H1 (cell line): ENCODE measurements at regions not wholly inside any gene's neighbourhood (a gene's known extent, or its start where the extent isn't known, plus 50 kb on each side); places are given as distances from the start of the nearest gene placed in this dataset.

Experiments
- CTCF ChIA-PET: fragments of 300-600 bp; sonication (Branson Sonifier 250); formaldehyde crosslinking; loops from one replicate; lab custom pipeline; 2021; ENCODE audit not compliant: partially characterized antibody; lab: Charles Lee
- POLR2A ChIA-PET: fragments of 300-600 bp; sonication (Branson Sonifier 250); formaldehyde crosslinking; loops from one replicate; lab custom pipeline; 2021; ENCODE audit warnings: inconsistent platforms; ENCODE audit not compliant: partially characterized antibody; lab: Charles Lee
- DNase-seq, 2 experiments: peaks; one replicate each; pipeline versions ENCODE4 v3.0.0 to v3.0.0-alpha.2; 2010 to 2022; ENCODE audit warnings: low spot score in 2 of 2, low read depth in 1 of 2, mixed read lengths in 1 of 2
- FAIRE-seq: peaks from 2 replicates; lab custom pipeline; 2011; peaks lifted over from hg19 to GRCh38; lab: Jason Lieb, UNC
- H2AFZ ChIP-seq: 2 replicates; pipeline ENCODE4 v1.8.1; 2012; ENCODE audit warnings: low read length, inconsistent platforms
- H2AK5ac ChIP-seq: 2 replicates; pipeline ENCODE4 v1.6.1; 2013; ENCODE audit warnings: low read depth, low read length
- H2BK120ac ChIP-seq: replicated peaks from 2 replicates; pipeline ENCODE3; 2013; ENCODE audit warnings: low read depth, low read length, inconsistent platforms
- H2BK12ac ChIP-seq: 2 replicates; pipeline ENCODE4 v1.6.1; 2013; ENCODE audit warnings: low read depth, low read length
- H2BK15ac ChIP-seq: 2 replicates; pipeline ENCODE4 v1.6.1; 2013; ENCODE audit warnings: low read length
- H2BK20ac ChIP-seq: 2 replicates; pipeline ENCODE4 v1.6.1; 2013; ENCODE audit warnings: low read length
- H2BK5ac ChIP-seq: 2 replicates; pipeline ENCODE4 v1.6.1; 2013; ENCODE audit warnings: low read depth, low read length
- H3K14ac ChIP-seq: 2 replicates; pipeline ENCODE4 v1.6.1; 2013; ENCODE audit warnings: inconsistent platforms; ENCODE audit not compliant: insufficient read length
- H3K18ac ChIP-seq: 2 replicates; pipeline ENCODE4 v1.6.1; 2013; ENCODE audit warnings: low read length; ENCODE audit errors: extremely low read depth
- H3K23ac ChIP-seq: 2 replicates; pipeline ENCODE4 v1.6.1; 2013; ENCODE audit warnings: inconsistent platforms; ENCODE audit not compliant: insufficient read length
- H3K23me2 ChIP-seq: 2 replicates; pipeline ENCODE4 v1.6.1; 2013; ENCODE audit warnings: low read depth, low read length
- H3K27ac ChIP-seq: 2 replicates; pipeline ENCODE4 v1.6.1; 2011; ENCODE audit warnings: low read depth, low read length, inconsistent platforms
- H3K27me3 ChIP-seq, 4 experiments: replicated peaks in 1 of 4; 1 replicate in 1 of 4; 2 replicates in 3 of 4; pipeline versions ENCODE4 v1.6.1 to v1.8.1; 2011 to 2013; ENCODE audit warnings: low read length in 3 of 4, mild to moderate bottlenecking in 3 of 4, inconsistent platforms in 2 of 4, mixed read lengths in 2 of 4, moderate library complexity in 1 of 4; ENCODE audit not compliant: control insufficient read depth in 3 of 4, insufficient read depth in 3 of 4; ENCODE audit errors: extremely low read depth in 1 of 4
- H3K36me3 ChIP-seq, 4 experiments: 2 replicates each; pipeline versions ENCODE4 v1.6.1 to v1.8.1; 2011 to 2013; ENCODE audit warnings: mild to moderate bottlenecking in 4 of 4, low read length in 3 of 4, moderate library complexity in 2 of 4, control low read depth in 1 of 4, inconsistent platforms in 1 of 4; ENCODE audit not compliant: insufficient read depth in 4 of 4, control insufficient read depth in 2 of 4
- H3K4ac ChIP-seq: replicated peaks from 2 replicates; pipeline ENCODE3; 2013; ENCODE audit warnings: low read length, low read depth, mixed read lengths, inconsistent platforms; ENCODE audit not compliant: insufficient read length
- H3K4me1 ChIP-seq, 4 experiments: replicated peaks in 1 of 4; 1 replicate in 1 of 4; 2 replicates in 3 of 4; pipeline versions ENCODE4 v1.6.1 to v1.8.1; 2011 to 2013; ENCODE audit warnings: low read length in 3 of 4, inconsistent platforms in 2 of 4, mixed read lengths in 1 of 4; ENCODE audit not compliant: insufficient read depth in 4 of 4, control insufficient read depth in 3 of 4
- H3K4me2 ChIP-seq, 2 experiments: 2 replicates each; pipeline versions ENCODE4 v1.6.1 to v1.8.1; 2011 to 2013; ENCODE audit warnings: low read depth in 2 of 2, low read length in 2 of 2, control low read depth in 1 of 2, inconsistent platforms in 1 of 2, mild to moderate bottlenecking in 1 of 2; ENCODE audit not compliant: insufficient read depth in 1 of 2
- H3K4me3 ChIP-seq, 4 experiments: fragments of 200-600, 300-600 bp in 1 of 4; sonication (generic), shearing (Covaris generic), sonication (Bioruptor Twin) in 1 of 4; 2 replicates each; pipeline versions ENCODE4 v1.5.1 to v1.8.1; 2011 to 2016; ENCODE audit warnings: low read length in 4 of 4, low read depth in 3 of 4, control low read depth in 2 of 4, inconsistent platforms in 2 of 4, mild to moderate bottlenecking in 2 of 4, mixed read lengths in 1 of 4, moderate library complexity in 1 of 4; ENCODE audit not compliant: insufficient read depth in 2 of 4; ENCODE audit errors: extremely low read depth in 1 of 4
- H3K56ac ChIP-seq: replicated peaks from 2 replicates; pipeline ENCODE3; 2013; ENCODE audit warnings: low read depth, mild to moderate bottlenecking, mixed read lengths, low read length, inconsistent platforms; ENCODE audit not compliant: insufficient read length
- H3K79me1 ChIP-seq: 2 replicates; pipeline ENCODE4 v1.6.1; 2013; ENCODE audit warnings: low read depth, low read length, control low read depth
- H3K79me2 ChIP-seq, 2 experiments: 2 replicates each; pipeline versions ENCODE4 v1.6.1 to v1.8.1; 2012 to 2013; ENCODE audit warnings: low read length in 2 of 2, mild to moderate bottlenecking in 2 of 2, inconsistent platforms in 1 of 2; ENCODE audit not compliant: insufficient read depth in 2 of 2, control insufficient read depth in 1 of 2
- H3K9ac ChIP-seq, 4 experiments: replicated peaks in 1 of 4; 1 replicate in 1 of 4; 2 replicates in 3 of 4; pipeline versions ENCODE4 v1.6.1 to v1.8.1; 2011 to 2013; ENCODE audit warnings: low read depth in 3 of 4, low read length in 3 of 4, control low read depth in 2 of 4, mild to moderate bottlenecking in 2 of 4, moderate library complexity in 2 of 4, inconsistent platforms in 1 of 4; ENCODE audit errors: extremely low read depth in 1 of 4
- H3K9me3 ChIP-seq, 2 experiments: 2 replicates each; pipeline versions ENCODE4 v1.6.1 to v1.8.1; 2012 to 2013; ENCODE audit warnings: mild to moderate bottlenecking in 2 of 2, moderate library complexity in 2 of 2, control low read depth in 1 of 2, inconsistent platforms in 1 of 2, low read depth in 1 of 2, low read length in 1 of 2, mixed read lengths in 1 of 2; ENCODE audit not compliant: insufficient read depth in 2 of 2
- H4K20me1 ChIP-seq, 2 experiments: replicated peaks in 1 of 2; 2 replicates each; pipeline versions ENCODE3 to v1.8.1; 2011 to 2013; ENCODE audit warnings: inconsistent platforms in 2 of 2, low read length in 2 of 2, mild to moderate bottlenecking in 1 of 2; ENCODE audit not compliant: insufficient read depth in 2 of 2, control insufficient read depth in 1 of 2
- H4K5ac ChIP-seq: 2 replicates; pipeline ENCODE4 v1.6.1; 2013; ENCODE audit warnings: low read length, low read depth, mixed read lengths, inconsistent platforms; ENCODE audit not compliant: insufficient read length
- H4K8ac ChIP-seq: 2 replicates; pipeline ENCODE4 v1.8.0; 2013; ENCODE audit warnings: mild to moderate bottlenecking, moderate library complexity, low read length, inconsistent platforms; ENCODE audit not compliant: insufficient read depth; ENCODE audit errors: extremely low read depth
- H4K91ac ChIP-seq: replicated peaks from 2 replicates; pipeline ENCODE3; 2013; ENCODE audit warnings: low read length, mixed read lengths, inconsistent platforms; ENCODE audit not compliant: insufficient read length
- ASH2L ChIP-seq: fragments of 200-600, 300-600 bp; sonication (generic); IDR thresholded peaks from one replicate; pipeline ENCODE4 v1.7.1; 2017; ENCODE audit warnings: low read length
- RBBP5 ChIP-seq: IDR thresholded peaks from 2 replicates; pipeline ENCODE4 v1.7.1; 2012; ENCODE audit warnings: low read depth, mild to moderate bottlenecking, inconsistent platforms, low read length, moderate library complexity, borderline replicate concordance
- TAF7 ChIP-seq: optimal IDR thresholded peaks from 2 replicates; pipeline ENCODE3; 2011; ENCODE audit warnings: low read depth, mild to moderate bottlenecking, inconsistent platforms, low read length, moderate library complexity, borderline replicate concordance
- WGBS, 2 experiments: shearing (Covaris generic) in 1 of 2; methylation state at CpG; one replicate each; pipeline versions ENCODE4 v1.1.6 to v1.1.7; 2013 to 2015; ENCODE audit warnings: low lambda C conversion rate in 2 of 2, mixed read lengths in 2 of 2, inconsistent platforms in 1 of 2, low coverage in 1 of 2, missing lambda C conversion rate in 1 of 2; ENCODE audit not compliant: insufficient replicate concordance in 2 of 2, insufficient coverage in 1 of 2, insufficient read length in 1 of 2; ENCODE audit errors: extremely low coverage in 1 of 2, missing lambda C conversion rate in 1 of 2; 5-methylcytosine and 5-hydroxymethylcytosine counted together

GRCh38 chrX:45765281-45765680 lies 564.6 kb upstream of the DIPK2B start:
- Histone ChIP-seq H3K23ac (no peak overlapping the region), H3K79me1 (no peaks in the 10 kb centered on the region; the same call in 1 of the 2 replicates), H2BK20ac (no peak overlapping the region), H3K27me3 (no peaks in the 10 kb centered on the region), H3K79me2 (peaks cover 0 to 89% of the 10 kb centered on the region in 2 experiments; a peak in 3 of 4 replicates), H2BK120ac (no peak overlapping the region), H4K20me1 (peaks cover 9 to 10% of the 10 kb centered on the region in 2 experiments), H3K4ac (no peak overlapping the region), H2AK5ac (no peak overlapping the region), H3K56ac (no peak overlapping the region), H4K8ac (no peak overlapping the region), H3K27ac (no peak overlapping the region), H3K36me3 (peaks cover 0 to 16% (median 2%) of the 10 kb centered on the region in 4 experiments; a peak in 4 of 8 replicates), H3K9ac (no peak overlapping the region), H3K4me1 (peaks cover 0 to 3% (median 0%) of the 10 kb centered on the region in 4 experiments; a peak in 2 of 7 replicates), H4K91ac (no peak overlapping the region), H3K18ac (no peak overlapping the region), H2BK15ac (no peak overlapping the region), H2BK5ac (no peak overlapping the region), H2AFZ (no peak overlapping the region), H2BK12ac (no peak overlapping the region), H3K4me3 (no peak overlapping the region), H3K14ac (no peak overlapping the region), H3K9me3 (no peaks in the 10 kb centered on the region), H4K5ac (no peak overlapping the region), H3K4me2 (no peak overlapping the region), H3K23me2 (no peaks in the 10 kb centered on the region)
- no peak for DNase-seq
- 20% methylated on average over 1 of the region's 1 CpG; no CpG with 5 or more reads in 1 of the 2 experiments for WGBS, 2 experiments
- no peak for FAIRE-seq
- POLR2A ChIA-PET, result no interaction called here
- CTCF ChIA-PET, result no interaction called here
- TF ChIP-seq TAF7, result no peak
- no peak for TF ChIP-seq RBBP5
- no peak for TF ChIP-seq ASH2L
